GM12872 (cell line): ENCODE measurements at regions not wholly inside any gene's neighbourhood (a gene's known extent, or its start where the extent isn't known, plus 50 kb on each side); places are given as distances from the start of the nearest gene placed in this dataset.

Source experiments
- CTCF ChIP-seq: IDR thresholded peaks from 3 replicates; pipeline ENCODE4 v1.5.1; 2011; ENCODE audit warnings: low read depth, mild to moderate bottlenecking, low read length, moderate library complexity; ENCODE audit not compliant: insufficient read depth

GRCh38 chr10:10542477-10542876 is 475.2 kb upstream of the CELF2 start:
- TF ChIP-seq CTCF, result no peak

- no peak for TF ChIP-seq CTCF
These were observed 472.8 kb upstream of the CELF2 start for GRCh38 chr10:10544890-10545289.

GRCh38 chr10:10545771-10546170 is 471.9 kb upstream of the CELF2 start:
- TF ChIP-seq CTCF, result no peak

- TF ChIP-seq CTCF, result no peak
These were observed 465.9 kb upstream of the CELF2 start for GRCh38 chr10:10551596-10552301.

- TF ChIP-seq CTCF, result no peak
These were observed 464.7 kb upstream of the CELF2 start for GRCh38 chr10:10552948-10553347.

- TF ChIP-seq CTCF, result no peak
These were observed 453.4 kb upstream of the CELF2 start for GRCh38 chr10:10564081-10564794.

GRCh38 chr10:10576937-10577336 is 440.7 kb upstream of the CELF2 start:
- no peak for TF ChIP-seq CTCF
